ENCODE measurements at regions not wholly inside any gene's neighbourhood (a gene's known extent, or its start where the extent isn't known, plus 50 kb on each side); places are given as distances from the start of the nearest gene placed in this dataset.

GRCh38 chr2:59746291-59746690, 807.2 kb downstream of the BCL11A start:
- Histone ChIP-seq H3K4me3 (ENCODE audit: low read depth in 1 of 2, low read length in 2 of 2) (no peak overlapping the region), H3K36me3 (ENCODE audit: control insufficient read depth in 2 of 2, insufficient read depth in 2 of 2, low read length in 1 of 2) (no peaks in the 10 kb centered on the region), H3K27me3 (ENCODE audit: control insufficient read depth in 1 of 2, insufficient read depth in 2 of 2, low read length in 2 of 2) (no peaks in the 10 kb centered on the region), H3K27ac (ENCODE audit: low read depth in 2 of 2, low read length in 1 of 2) (no peak overlapping the region), H3K4me1 (ENCODE audit: control insufficient read depth in 2 of 2, insufficient read depth in 2 of 2, low read length in 1 of 2) (no peaks in the 10 kb centered on the region), H3K9me3 (ENCODE audit: control insufficient read depth in 2 of 2, insufficient read depth in 1 of 2, low read depth in 1 of 2, low read length in 1 of 2) (no peaks in the 10 kb centered on the region)
- 77 to 79% methylated on average over 1 of the region's 1 CpG for WGBS, 2 donors

DNA sequence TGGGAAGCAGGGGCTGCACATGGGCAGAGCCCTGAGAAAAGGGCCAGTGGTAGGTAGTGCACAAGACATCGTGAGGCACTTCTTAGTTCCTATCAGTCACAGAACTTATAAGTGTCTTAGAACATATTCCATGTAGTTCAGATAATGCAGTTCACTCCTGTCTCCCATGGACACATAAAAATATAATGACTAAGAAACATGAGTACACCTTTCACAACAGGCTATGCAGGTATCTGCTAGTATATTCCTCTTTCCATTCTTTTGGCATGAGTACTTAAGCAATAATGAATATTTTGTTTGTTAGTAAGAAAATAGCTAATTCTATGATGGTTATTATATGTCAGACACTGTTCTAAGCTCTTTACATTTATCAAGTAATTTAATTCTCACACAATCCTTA, 808.4 kb downstream of the BCL11A start:
- Histone ChIP-seq H3K4me3 (ENCODE audit: low read depth in 1 of 2, low read length in 2 of 2) (no peak overlapping the region), H3K9me3 (ENCODE audit: control insufficient read depth in 2 of 2, insufficient read depth in 1 of 2, low read depth in 1 of 2, low read length in 1 of 2) (no peaks in the 10 kb centered on the region), H3K36me3 (ENCODE audit: control insufficient read depth in 2 of 2, insufficient read depth in 2 of 2, low read length in 1 of 2) (no peaks in the 10 kb centered on the region), H3K4me1 (ENCODE audit: control insufficient read depth in 2 of 2, insufficient read depth in 2 of 2, low read length in 1 of 2) (no peaks in the 10 kb centered on the region), H3K27ac (ENCODE audit: low read depth in 2 of 2, low read length in 1 of 2) (no peak overlapping the region), H3K27me3 (ENCODE audit: control insufficient read depth in 1 of 2, insufficient read depth in 2 of 2, low read length in 2 of 2) (no peaks in the 10 kb centered on the region)
- 92 to 98% methylated on average over 1 of the region's 1 CpG for WGBS, 2 donors

- 67 to 80% methylated on average over 1 of the region's 1 CpG for WGBS, 2 donors
Measured at GRCh38 chr2:59744436-59744835, 809.0 kb downstream of the BCL11A start.

DNA sequence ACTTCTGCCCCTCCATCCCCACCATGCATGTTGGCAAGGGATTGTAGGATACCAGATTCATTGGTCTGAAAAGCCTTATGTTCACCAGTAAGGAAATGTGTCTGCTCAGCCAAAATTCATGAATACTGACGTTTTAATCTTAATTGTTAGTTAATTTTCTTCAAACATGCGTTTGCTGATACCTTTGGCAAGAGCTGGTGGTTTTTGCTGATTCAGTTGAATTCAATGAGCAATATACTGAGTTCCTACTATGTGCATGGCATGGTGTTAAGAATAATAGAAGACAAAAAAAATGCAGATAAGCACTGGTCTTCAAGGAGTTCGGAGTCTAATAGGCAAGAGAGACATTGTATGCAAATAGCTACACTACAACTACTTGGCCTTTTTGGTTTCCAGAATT, 811.6 kb downstream of the BCL11A start:
- no peaks in the 10 kb centered on the region for H3K4me1 ChIP-seq (ENCODE audit: control insufficient read depth in 2 of 2, insufficient read depth in 2 of 2, low read length in 1 of 2)
- H3K36me3 ChIP-seq (ENCODE audit: control insufficient read depth in 2 of 2, insufficient read depth in 2 of 2, low read length in 1 of 2): no peaks in the 10 kb centered on the region
- 67 to 81% methylated on average over 3 of the region's 3 CpGs for WGBS, 2 donors
- no peak overlapping the region for H3K27ac ChIP-seq (ENCODE audit: low read depth in 2 of 2, low read length in 1 of 2)
- no peak overlapping the region for H3K4me3 ChIP-seq (ENCODE audit: low read depth in 1 of 2, low read length in 2 of 2)
- no peaks in the 10 kb centered on the region for H3K9me3 ChIP-seq (ENCODE audit: control insufficient read depth in 2 of 2, insufficient read depth in 1 of 2, low read depth in 1 of 2, low read length in 1 of 2)
- no peaks in the 10 kb centered on the region for H3K27me3 ChIP-seq (ENCODE audit: control insufficient read depth in 1 of 2, insufficient read depth in 2 of 2, low read length in 2 of 2)

More at GRCh38 chr2:59744436-59744835, 809.0 kb downstream of the BCL11A start:
- Histone ChIP-seq H3K36me3 (ENCODE audit: control insufficient read depth in 2 of 2, insufficient read depth in 2 of 2, low read length in 1 of 2) (no peaks in the 10 kb centered on the region), H3K4me1 (ENCODE audit: control insufficient read depth in 2 of 2, insufficient read depth in 2 of 2, low read length in 1 of 2) (no peaks in the 10 kb centered on the region), H3K9me3 (ENCODE audit: control insufficient read depth in 2 of 2, insufficient read depth in 1 of 2, low read depth in 1 of 2, low read length in 1 of 2) (no peaks in the 10 kb centered on the region), H3K27ac (ENCODE audit: low read depth in 2 of 2, low read length in 1 of 2) (no peak overlapping the region), H3K27me3 (ENCODE audit: control insufficient read depth in 1 of 2, insufficient read depth in 2 of 2, low read length in 2 of 2) (no peaks in the 10 kb centered on the region), H3K4me3 (ENCODE audit: low read depth in 1 of 2, low read length in 2 of 2) (no peak overlapping the region)

DNA sequence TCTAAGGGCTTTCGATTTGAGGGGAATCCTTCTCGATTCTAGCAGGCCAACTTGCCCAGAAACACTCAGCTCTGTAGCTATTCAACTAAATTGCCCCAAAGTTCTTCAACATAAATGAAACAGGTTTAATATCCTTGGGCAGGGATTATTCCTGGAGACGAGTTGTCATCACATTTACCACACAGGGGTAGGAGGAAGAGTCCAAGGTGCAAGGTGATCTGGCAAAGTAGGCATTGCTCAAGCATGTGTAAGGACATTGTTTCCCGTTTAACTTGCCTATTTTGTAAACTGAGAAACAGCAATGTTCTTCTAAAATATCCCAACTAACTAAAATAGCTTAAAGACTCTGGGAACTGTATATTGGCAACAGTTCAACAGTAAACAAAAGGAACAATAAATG, 814.3 kb downstream of the BCL11A start:
- Histone ChIP-seq H3K4me1 (ENCODE audit: control insufficient read depth in 2 of 2, insufficient read depth in 2 of 2, low read length in 1 of 2) (no peaks in the 10 kb centered on the region), H3K27ac (ENCODE audit: low read depth in 2 of 2, low read length in 1 of 2) (no peak overlapping the region), H3K9me3 (ENCODE audit: control insufficient read depth in 2 of 2, insufficient read depth in 1 of 2, low read depth in 1 of 2, low read length in 1 of 2) (no peaks in the 10 kb centered on the region), H3K27me3 (ENCODE audit: control insufficient read depth in 1 of 2, insufficient read depth in 2 of 2, low read length in 2 of 2) (no peaks in the 10 kb centered on the region), H3K36me3 (ENCODE audit: control insufficient read depth in 2 of 2, insufficient read depth in 2 of 2, low read length in 1 of 2) (no peaks in the 10 kb centered on the region), H3K4me3 (ENCODE audit: low read depth in 1 of 2, low read length in 2 of 2) (no peak overlapping the region)
- WGBS, 2 donors: 74 to 77% methylated on average over 4 of the region's 4 CpGs

GRCh38 chr2:59737299-59737698, 816.2 kb downstream of the BCL11A start:
- Histone ChIP-seq H3K4me3 (ENCODE audit: low read depth in 1 of 2, low read length in 2 of 2) (no peak overlapping the region), H3K9me3 (ENCODE audit: control insufficient read depth in 2 of 2, insufficient read depth in 1 of 2, low read depth in 1 of 2, low read length in 1 of 2) (no peaks in the 10 kb centered on the region), H3K36me3 (ENCODE audit: control insufficient read depth in 2 of 2, insufficient read depth in 2 of 2, low read length in 1 of 2) (no peaks in the 10 kb centered on the region), H3K4me1 (ENCODE audit: control insufficient read depth in 2 of 2, insufficient read depth in 2 of 2, low read length in 1 of 2) (no peaks in the 10 kb centered on the region), H3K27me3 (ENCODE audit: control insufficient read depth in 1 of 2, insufficient read depth in 2 of 2, low read length in 2 of 2) (no peaks in the 10 kb centered on the region), H3K27ac (ENCODE audit: low read depth in 2 of 2, low read length in 1 of 2) (no peak overlapping the region)

DNA sequence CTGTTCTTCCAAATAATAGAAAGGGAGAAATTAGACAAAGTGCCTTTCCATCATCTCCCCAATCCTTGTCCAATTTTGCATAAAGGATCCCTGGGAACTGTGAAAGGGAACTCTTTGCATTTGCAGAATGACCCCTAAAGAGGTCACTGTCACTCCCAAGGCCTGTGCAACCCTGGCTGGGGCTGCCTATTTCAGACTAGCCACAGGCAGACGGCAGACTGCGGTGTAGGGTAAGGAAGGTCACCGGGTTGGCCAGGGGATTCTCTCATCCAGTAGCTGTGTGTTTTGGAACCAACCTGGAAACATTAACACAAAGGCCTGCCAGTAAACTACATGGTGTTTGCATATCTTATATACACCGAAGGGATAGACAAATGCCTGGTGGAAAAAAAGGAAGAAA, 818.7 kb downstream of the BCL11A start:
- Histone ChIP-seq H3K27ac (ENCODE audit: low read depth in 2 of 2, low read length in 1 of 2) (no peak overlapping the region), H3K4me3 (ENCODE audit: low read depth in 1 of 2, low read length in 2 of 2) (no peak overlapping the region), H3K4me1 (ENCODE audit: control insufficient read depth in 2 of 2, insufficient read depth in 2 of 2, low read length in 1 of 2) (no peaks in the 10 kb centered on the region), H3K36me3 (ENCODE audit: control insufficient read depth in 2 of 2, insufficient read depth in 2 of 2, low read length in 1 of 2) (no peaks in the 10 kb centered on the region), H3K9me3 (ENCODE audit: control insufficient read depth in 2 of 2, insufficient read depth in 1 of 2, low read depth in 1 of 2, low read length in 1 of 2) (no peaks in the 10 kb centered on the region), H3K27me3 (ENCODE audit: control insufficient read depth in 1 of 2, insufficient read depth in 2 of 2, low read length in 2 of 2) (no peaks in the 10 kb centered on the region)
- WGBS, 2 donors: 49 to 55% methylated on average over 4 of the region's 4 CpGs

GRCh38 chr2:59733970-59734369, 819.5 kb downstream of the BCL11A start:
- Histone ChIP-seq H3K27me3 (ENCODE audit: control insufficient read depth in 1 of 2, insufficient read depth in 2 of 2, low read length in 2 of 2) (no peaks in the 10 kb centered on the region), H3K4me1 (ENCODE audit: control insufficient read depth in 2 of 2, insufficient read depth in 2 of 2, low read length in 1 of 2) (no peaks in the 10 kb centered on the region), H3K36me3 (ENCODE audit: control insufficient read depth in 2 of 2, insufficient read depth in 2 of 2, low read length in 1 of 2) (no peaks in the 10 kb centered on the region), H3K4me3 (ENCODE audit: low read depth in 1 of 2, low read length in 2 of 2) (no peak overlapping the region), H3K27ac (ENCODE audit: low read depth in 2 of 2, low read length in 1 of 2) (no peak overlapping the region), H3K9me3 (ENCODE audit: control insufficient read depth in 2 of 2, insufficient read depth in 1 of 2, low read depth in 1 of 2, low read length in 1 of 2) (no peaks in the 10 kb centered on the region)
- WGBS, 2 donors: 76 to 80% methylated on average over 3 of the region's 3 CpGs

GRCh38 chr2:59733567-59733930, 819.9 kb downstream of the BCL11A start:
- no peaks in the 10 kb centered on the region for H3K36me3 ChIP-seq (ENCODE audit: control insufficient read depth in 2 of 2, insufficient read depth in 2 of 2, low read length in 1 of 2)
- H3K4me1 ChIP-seq (ENCODE audit: control insufficient read depth in 2 of 2, insufficient read depth in 2 of 2, low read length in 1 of 2): no peaks in the 10 kb centered on the region
- H3K4me3 ChIP-seq (ENCODE audit: low read depth in 1 of 2, low read length in 2 of 2): no peak overlapping the region
- H3K27ac ChIP-seq (ENCODE audit: low read depth in 2 of 2, low read length in 1 of 2): no peak overlapping the region
- H3K27me3 ChIP-seq (ENCODE audit: control insufficient read depth in 1 of 2, insufficient read depth in 2 of 2, low read length in 2 of 2): no peaks in the 10 kb centered on the region
- 84 to 91% methylated on average over 2 of the region's 2 CpGs for WGBS, 2 donors
- H3K9me3 ChIP-seq (ENCODE audit: control insufficient read depth in 2 of 2, insufficient read depth in 1 of 2, low read depth in 1 of 2, low read length in 1 of 2): no peaks in the 10 kb centered on the region

DNA sequence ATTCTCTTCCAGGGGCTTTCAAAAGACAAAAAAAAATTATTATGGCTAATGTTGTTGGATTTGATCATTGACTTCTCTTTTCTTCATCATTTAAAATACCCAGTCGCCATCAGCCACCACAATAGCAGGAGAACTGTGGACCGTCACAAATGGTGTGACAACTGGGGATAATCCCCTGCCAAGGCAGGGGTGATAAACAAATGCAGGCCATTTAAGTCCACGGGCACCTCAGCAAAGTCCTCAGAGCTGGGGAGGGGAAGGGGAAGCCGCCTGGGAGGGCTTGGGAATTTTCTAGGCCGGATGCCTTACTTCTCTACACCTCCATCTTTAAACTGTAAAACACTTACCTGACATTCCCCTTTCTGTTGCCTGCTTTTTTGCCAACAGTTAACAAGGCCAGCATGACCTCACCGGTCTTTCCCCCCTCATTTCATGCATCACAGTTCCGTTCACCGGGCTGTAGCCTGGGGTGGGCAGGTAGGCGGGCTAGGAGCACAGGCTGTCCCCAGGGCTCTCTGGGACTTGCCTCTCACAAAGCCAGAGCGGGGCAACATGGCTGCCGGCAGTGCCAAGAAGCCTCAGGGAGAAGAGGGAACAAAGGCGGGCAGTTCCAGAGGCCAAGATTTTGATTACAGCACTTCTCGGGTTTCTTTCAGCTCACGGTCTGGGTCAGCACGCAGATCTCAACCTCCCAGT, 820.4 kb downstream of the BCL11A start:
- 86% methylated on average over 15 of the region's 15 CpGs for WGBS, 2 donors

More for the DNA sequence above, 820.4 kb downstream of the BCL11A start:
- Histone ChIP-seq H3K27me3 (ENCODE audit: control insufficient read depth in 1 of 2, insufficient read depth in 2 of 2, low read length in 2 of 2) (no peaks in the 10 kb centered on the region), H3K27ac (ENCODE audit: low read depth in 2 of 2, low read length in 1 of 2) (no peak overlapping the region), H3K4me3 (ENCODE audit: low read depth in 1 of 2, low read length in 2 of 2) (no peak overlapping the region), H3K4me1 (ENCODE audit: control insufficient read depth in 2 of 2, insufficient read depth in 2 of 2, low read length in 1 of 2) (no peaks in the 10 kb centered on the region), H3K36me3 (ENCODE audit: control insufficient read depth in 2 of 2, insufficient read depth in 2 of 2, low read length in 1 of 2) (no peaks in the 10 kb centered on the region), H3K9me3 (ENCODE audit: control insufficient read depth in 2 of 2, insufficient read depth in 1 of 2, low read depth in 1 of 2, low read length in 1 of 2) (no peaks in the 10 kb centered on the region)
